GM12878 (cell line): ENCODE measurements at regions not wholly inside any gene's neighbourhood (a gene's known extent, or its start where the extent isn't known, plus 50 kb on each side); places are given as distances from the start of the nearest gene placed in this dataset.

Source experiments
- CTCF ChIP-seq, 3 experiments: IDR thresholded peaks in 2 of 3; conservative IDR thresholded peaks in 1 of 3; 2 replicates each; pipeline ENCODE4 v1.5.1; 2011; ENCODE audit warnings: low read depth in 3 of 3, low read length in 3 of 3, mild to moderate bottlenecking in 3 of 3, control low read depth in 2 of 3, moderate library complexity in 2 of 3, inconsistent platforms in 1 of 3, mixed read lengths in 1 of 3; ENCODE audit not compliant: control insufficient read depth in 2 of 3, insufficient read depth in 1 of 3; ENCODE audit errors: extremely low read depth in 1 of 3
- GATAD2B ChIP-seq: fragments of 450-650 bp; conservative IDR thresholded peaks from 2 replicates; pipeline ENCODE4 v1.6.1; 2017; ENCODE audit warnings: low read depth, mild to moderate bottlenecking, moderate library complexity
- IRF3 ChIP-seq: fragments of 450-650 bp; IDR thresholded peaks from 2 replicates; pipeline ENCODE4 v1.6.1; 2014; ENCODE audit warnings: mild to moderate bottlenecking
- SMAD5 ChIP-seq: IDR thresholded peaks from 2 replicates; pipeline ENCODE4 v1.6.1; 2016; ENCODE audit warnings: antibody characterized with exemption, low read depth
- SRF ChIP-seq, 2 experiments: IDR thresholded peaks; 2 replicates each; pipeline ENCODE4 v1.6.1; 2011; ENCODE audit warnings: low read depth in 2 of 2, low read length in 2 of 2, mild to moderate bottlenecking in 1 of 2, moderate library complexity in 1 of 2
- TCF3 ChIP-seq: IDR thresholded peaks from 2 replicates; pipeline ENCODE4 v1.6.1; 2012; ENCODE audit warnings: low read depth, mild to moderate bottlenecking, low read length, borderline replicate concordance; ENCODE audit not compliant: insufficient read depth

- TF ChIP-seq GATAD2B (no peak), CTCF (IDR thresholded peaks at IDR 0.05 in 2 of 3, conservative IDR thresholded peaks at IDR 0.05 in 1 of 3; ENCODE audit: control insufficient read depth in 2 of 3, extremely low read depth in 1 of 3, insufficient read depth in 1 of 3, low read depth in 3 of 3, low read length in 3 of 3) (no peak), TCF3 (no peak), IRF3 (no peak), SRF (IDR thresholded peaks at IDR 0.05; ENCODE audit: low read depth in 2 of 2, low read length in 2 of 2) (no peak), SMAD5 (no peak)
Observed at GRCh38 chr4:123516576-123516975, 120.0 kb downstream of the SPRY1 start.
